H1 (cell line): ENCODE measurements at regions not wholly inside any gene's neighbourhood (a gene's known extent, or its start where the extent isn't known, plus 50 kb on each side); places are given as distances from the start of the nearest gene placed in this dataset.

Experiments
- CTCF ChIP-seq, 3 experiments: IDR thresholded peaks; 1 replicate in 2 of 3; 2 replicates in 1 of 3; pipeline versions ENCODE4 v1.5.1 to v1.6.1; 2011; ENCODE audit warnings: low read length in 3 of 3, mild to moderate bottlenecking in 3 of 3, inconsistent platforms in 2 of 3, low read depth in 1 of 3, moderate library complexity in 1 of 3; ENCODE audit not compliant: insufficient read depth in 1 of 3; ENCODE audit errors: control extremely low read depth in 1 of 3
- HDAC6 ChIP-seq: IDR thresholded peaks from one replicate; pipeline ENCODE4 v1.7.1; 2012; ENCODE audit warnings: low read depth, mild to moderate bottlenecking, inconsistent platforms, low read length, moderate library complexity
- POLR2AphosphoS5 ChIP-seq: IDR thresholded peaks from 2 replicates; pipeline ENCODE4 v1.6.1; 2011; ENCODE audit warnings: low read depth, low read length

DNA sequence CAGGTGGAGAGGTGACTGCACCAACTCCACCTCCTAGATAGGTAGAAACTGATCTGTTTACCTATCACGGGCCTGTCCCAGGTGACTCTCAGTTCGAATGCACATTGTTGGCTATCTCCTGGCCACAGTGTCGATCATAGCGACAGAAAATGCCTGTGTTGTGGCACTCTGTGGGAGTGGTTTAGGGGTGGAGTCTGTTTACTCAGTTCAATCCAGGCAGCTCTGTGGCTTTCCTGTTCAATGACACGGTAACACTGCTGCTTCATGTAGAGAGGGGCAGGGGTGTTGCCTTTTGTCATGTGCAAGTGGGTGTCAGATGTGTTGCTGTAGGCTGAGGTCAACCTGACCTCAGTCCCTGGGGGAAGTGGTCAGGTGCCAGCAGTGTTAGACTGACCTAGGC lies 1602.4 kb downstream of the TECRL start:
- TF ChIP-seq CTCF (IDR thresholded peaks at IDR 0.05; ENCODE audit: control extremely low read depth in 1 of 3, insufficient read depth in 1 of 3, low read depth in 1 of 3, low read length in 3 of 3) = no peak
- no peak for TF ChIP-seq HDAC6
- no peak for TF ChIP-seq POLR2AphosphoS5
